ENCODE measurements at regions not wholly inside any gene's neighbourhood (a gene's known extent, or its start where the extent isn't known, plus 50 kb on each side); places are given as distances from the start of the nearest gene placed in this dataset.

DNA sequence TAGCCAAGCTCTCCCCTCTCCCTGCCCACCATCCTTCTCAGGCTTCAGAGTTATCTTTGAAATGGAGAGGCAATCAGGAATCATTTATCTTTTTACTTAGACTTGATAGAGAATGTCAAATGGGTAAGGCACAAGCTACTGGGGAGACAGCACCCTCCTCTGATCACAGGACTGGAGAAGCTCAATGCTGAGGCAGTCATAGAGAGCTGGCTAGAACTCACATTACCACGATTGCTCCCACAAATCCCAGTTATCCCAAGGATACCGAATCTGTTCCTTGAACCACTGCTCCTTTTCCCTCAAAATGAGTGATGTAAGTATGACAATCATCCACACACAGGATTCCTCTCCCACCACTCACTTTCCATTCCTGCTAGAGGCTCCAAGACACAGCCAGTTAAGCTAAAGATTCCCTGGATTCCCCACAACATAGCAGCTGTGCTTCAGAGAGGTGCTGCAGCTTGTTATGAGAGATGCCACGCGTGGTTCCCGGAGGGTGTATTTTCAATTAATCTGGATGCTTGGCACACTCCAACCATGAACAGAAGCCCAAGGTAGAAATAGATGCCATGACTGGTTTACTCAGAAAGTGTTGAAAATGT, 96.2 kb upstream of the VGLL2 start:
- no peak for DNase-seq

- DNase-seq: peak; percentile 1
Measured at GRCh38 chr6:117169781-117170281, 95.5 kb upstream of the VGLL2 start.

DNA sequence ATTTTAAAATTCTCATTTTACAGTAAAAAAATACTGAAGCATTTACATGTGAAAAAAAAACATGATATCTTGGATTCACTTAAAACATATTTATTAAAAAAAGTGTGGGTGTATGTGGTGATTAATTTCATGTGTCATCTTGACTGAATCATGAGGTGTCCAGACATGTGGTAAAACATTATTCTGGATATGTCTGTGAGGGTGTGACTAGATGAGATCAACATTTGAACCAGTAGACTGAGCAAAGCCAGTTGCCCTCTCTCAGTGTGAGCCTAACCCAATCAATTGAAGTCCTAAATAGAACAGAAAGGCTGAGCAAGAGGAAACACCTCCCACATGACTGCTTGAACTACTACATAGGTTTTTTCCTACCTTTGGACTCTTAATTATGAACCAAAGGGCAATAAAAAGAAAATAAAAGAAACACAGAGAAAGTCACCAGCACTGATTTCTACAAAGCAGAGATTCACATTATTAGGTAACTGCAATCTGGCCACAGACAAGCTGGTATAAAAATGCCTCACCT, 90.5 kb upstream of the VGLL2 start:
- no peak for DNase-seq

GRCh38 chr6:117188627-117189201, 76.6 kb upstream of the VGLL2 start:
- DNase-seq: no peak

DNA sequence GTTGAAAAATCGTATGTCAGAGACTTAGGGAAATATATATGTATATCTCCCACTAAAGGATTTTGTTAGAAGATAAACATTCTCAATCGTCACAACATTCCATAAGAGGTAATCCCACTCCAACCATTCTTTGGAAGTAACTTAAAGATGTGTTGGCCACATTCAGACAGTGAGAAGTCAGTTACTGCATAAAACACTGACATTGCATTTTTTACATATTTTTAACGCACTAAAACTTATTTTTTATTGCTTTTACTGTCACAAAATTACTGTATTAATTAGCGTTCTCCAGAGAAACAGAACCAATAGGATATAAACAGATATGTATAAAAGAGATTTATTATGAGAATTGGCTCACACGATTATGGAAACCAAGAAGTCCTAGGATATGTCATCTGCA, 74.3 kb upstream of the VGLL2 start:
- no peak for DNase-seq

DNA sequence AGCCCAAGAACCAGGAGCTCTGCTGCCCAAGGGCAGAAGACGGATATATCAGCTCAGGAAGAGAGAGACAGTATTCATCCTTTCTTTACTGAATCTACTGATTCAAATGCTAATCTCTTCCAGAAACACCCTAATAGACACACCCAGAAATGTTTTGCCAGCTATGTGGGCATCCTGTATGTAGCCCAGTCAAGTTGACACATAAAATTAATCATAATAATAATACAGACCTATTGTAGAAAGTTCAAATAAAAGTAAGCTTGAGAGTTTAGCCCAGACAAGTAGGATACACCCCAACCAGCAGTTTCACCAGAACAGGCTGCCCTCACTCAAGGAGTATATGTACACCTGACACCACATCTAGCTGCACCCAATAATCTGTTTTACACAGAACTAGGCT, 73.9 kb upstream of the VGLL2 start:
- no peak for DNase-seq

DNA sequence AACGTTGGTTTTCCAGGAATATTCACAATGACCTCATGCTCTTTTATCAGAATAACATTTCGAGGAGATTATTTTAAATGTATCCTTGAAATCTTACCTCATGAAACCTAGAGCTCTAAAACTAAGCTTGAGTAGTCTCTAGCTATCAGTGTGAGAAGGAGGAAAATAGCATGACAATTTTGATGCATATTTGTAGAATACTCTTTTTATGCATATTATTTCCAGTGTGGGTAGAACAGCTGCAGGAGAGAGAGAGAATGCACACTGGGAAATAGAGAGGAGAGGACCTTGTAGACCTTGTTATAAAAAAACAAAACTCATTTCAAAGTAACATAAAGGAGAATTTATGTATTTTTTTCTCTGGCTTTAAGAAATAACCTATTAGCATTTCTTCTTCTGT, 71.1 kb upstream of the VGLL2 start:
- no peak for DNase-seq

GRCh38 chr6:117194978-117195377, 70.4 kb upstream of the VGLL2 start:
- DNase-seq: no peak

DNA sequence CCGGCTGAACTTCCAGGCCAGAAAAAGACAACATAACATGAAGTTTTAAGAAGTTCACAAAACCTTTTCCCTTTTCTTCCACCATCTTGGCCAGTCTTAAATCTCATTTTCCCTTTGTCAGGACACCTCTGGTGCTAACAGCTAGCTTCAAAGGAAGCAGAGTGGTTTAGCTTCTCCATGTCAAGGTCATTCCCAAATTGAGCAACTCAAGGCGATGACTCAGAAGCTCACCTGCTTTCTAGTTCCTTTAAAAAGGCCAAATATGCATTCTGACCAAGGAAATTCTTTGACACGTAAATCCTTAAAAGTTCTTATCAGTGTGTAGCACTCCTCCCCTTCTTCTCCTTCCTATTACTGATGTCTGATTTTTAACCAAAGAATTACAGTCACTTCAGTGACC, 69.6 kb upstream of the VGLL2 start:
- no peak for DNase-seq

DNA sequence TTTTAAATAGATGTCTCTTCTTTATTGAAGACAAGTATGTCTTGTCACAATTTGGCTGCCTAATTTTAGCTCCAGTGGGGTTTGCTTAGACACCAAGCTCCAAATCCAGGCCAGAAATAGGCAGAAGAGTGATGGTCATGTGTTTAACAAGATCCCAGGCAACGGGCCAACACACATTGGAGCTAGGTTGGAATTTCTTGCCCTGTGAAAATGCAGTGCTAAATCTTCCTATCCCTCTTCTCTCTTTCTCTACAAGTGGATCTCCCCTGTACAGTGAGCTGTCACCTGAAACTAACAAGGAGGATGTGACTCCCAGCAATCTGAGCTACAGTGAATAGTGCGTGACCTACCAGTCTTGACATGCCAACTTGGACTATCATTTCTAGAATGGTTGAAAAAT, 65.3 kb upstream of the VGLL2 start:
- DNase-seq: no peak

DNA sequence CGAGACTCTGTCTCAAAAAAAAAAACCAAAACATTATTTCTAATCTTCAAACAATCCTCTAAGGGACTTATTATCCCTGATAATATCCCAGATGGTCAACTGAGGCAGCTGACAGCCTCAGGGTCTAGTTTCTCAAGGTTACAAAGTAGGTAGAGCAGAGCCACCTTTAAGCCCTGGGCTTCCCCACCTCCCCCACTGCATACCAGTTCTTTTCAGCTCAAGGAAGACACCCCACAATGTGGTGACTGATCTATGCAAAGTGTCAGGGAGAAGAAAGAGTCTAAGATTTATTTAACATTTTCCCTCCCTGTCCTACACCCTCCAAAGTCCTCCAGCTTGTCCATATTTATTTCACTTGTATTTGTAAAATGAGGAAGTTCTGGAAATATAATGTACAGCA, 60.5 kb upstream of the VGLL2 start:
- no peak for DNase-seq

DNA sequence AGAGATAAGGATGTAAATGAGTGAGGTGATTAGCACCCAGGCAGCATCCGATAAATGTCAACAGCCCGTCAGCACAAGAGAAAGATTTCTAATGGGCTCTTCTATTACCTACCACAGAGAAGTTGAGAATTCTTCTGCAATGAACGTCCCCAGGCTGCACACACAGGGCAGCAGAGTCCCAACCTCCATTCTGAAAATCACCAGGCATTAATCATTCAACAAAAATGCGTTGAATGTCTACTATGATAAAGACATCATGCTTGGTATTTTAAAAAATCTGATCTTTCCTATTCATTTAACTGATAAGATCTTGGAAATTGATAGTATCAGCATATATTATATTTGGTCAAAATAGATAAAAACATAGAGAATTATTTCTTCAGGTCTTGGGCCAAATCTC, 59.5 kb upstream of the VGLL2 start:
- DNase-seq: no peak

DNA sequence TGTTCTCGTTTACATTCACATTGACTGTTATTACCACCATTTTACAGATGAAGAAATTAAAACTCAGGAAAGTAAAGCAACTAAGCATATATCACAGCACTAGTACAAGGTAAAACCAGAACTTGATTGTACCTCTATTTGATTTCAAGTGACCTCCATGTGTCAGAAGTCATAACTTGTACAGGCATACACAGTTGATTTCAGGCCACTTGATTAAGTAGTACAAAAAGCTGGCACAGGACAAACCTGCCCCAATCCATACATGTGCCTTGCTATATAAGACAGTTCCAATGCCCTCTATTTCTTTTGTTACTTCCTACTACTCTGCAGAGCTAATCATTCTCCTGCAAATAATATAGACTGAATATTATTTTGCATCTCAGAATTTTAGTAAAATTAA, 58.8 kb upstream of the VGLL2 start:
- no peak for DNase-seq

GRCh38 chr6:117206944-117207687, 58.2 kb upstream of the VGLL2 start:
- no peak for DNase-seq

GRCh38 chr6:117210279-117210678, 55.1 kb upstream of the VGLL2 start:
- DNase-seq: no peak

- no peak for DNase-seq
Measured at GRCh38 chr6:117215353-117216090, 49.8 kb upstream of the VGLL2 start.

Data from fibroblast of skin of back (primary cell).